GM18907 (cell line): ENCODE measurements at regions not wholly inside any gene's neighbourhood (a gene's known extent, or its start where the extent isn't known, plus 50 kb on each side); places are given as distances from the start of the nearest gene placed in this dataset.
A peak's percentile ranks its signal among the peaks of the same experiment; 100 is the strongest.

ENCODE experiments used
- ATAC-seq: cut with Tn5 transposase; IDR thresholded peaks from one replicate; pipeline ENCODE4 v1.9.1; 2021; ENCODE audit warnings: mild to moderate bottlenecking, moderate library complexity; ENCODE audit not compliant: unreplicated experiment

- ATAC-seq: no peak
Measured at GRCh38 chr9:109910671-109911518, 130.9 kb downstream of the PALM2AKAP2 start.

GRCh38 chr9:109912082-109912582 is 132.1 kb downstream of the PALM2AKAP2 start:
- no peak for ATAC-seq

- no peak for ATAC-seq
Measured at GRCh38 chr9:109912726-109913460, 132.9 kb downstream of the PALM2AKAP2 start.

GRCh38 chr9:109913461-109913810 is 133.4 kb downstream of the PALM2AKAP2 start:
- ATAC-seq: no peak

GRCh38 chr9:109914280-109915027 is 134.5 kb downstream of the PALM2AKAP2 start:
- ATAC-seq: peak; percentile 66

- ATAC-seq: no peak
Measured at GRCh38 chr9:109916316-109916715, 136.3 kb downstream of the PALM2AKAP2 start.

GRCh38 chr9:109918339-109919163 is 138.6 kb downstream of the PALM2AKAP2 start:
- peak; percentile 72 for ATAC-seq

- ATAC-seq: no peak
Measured at GRCh38 chr9:109919736-109920408, 139.9 kb downstream of the PALM2AKAP2 start.

DNA sequence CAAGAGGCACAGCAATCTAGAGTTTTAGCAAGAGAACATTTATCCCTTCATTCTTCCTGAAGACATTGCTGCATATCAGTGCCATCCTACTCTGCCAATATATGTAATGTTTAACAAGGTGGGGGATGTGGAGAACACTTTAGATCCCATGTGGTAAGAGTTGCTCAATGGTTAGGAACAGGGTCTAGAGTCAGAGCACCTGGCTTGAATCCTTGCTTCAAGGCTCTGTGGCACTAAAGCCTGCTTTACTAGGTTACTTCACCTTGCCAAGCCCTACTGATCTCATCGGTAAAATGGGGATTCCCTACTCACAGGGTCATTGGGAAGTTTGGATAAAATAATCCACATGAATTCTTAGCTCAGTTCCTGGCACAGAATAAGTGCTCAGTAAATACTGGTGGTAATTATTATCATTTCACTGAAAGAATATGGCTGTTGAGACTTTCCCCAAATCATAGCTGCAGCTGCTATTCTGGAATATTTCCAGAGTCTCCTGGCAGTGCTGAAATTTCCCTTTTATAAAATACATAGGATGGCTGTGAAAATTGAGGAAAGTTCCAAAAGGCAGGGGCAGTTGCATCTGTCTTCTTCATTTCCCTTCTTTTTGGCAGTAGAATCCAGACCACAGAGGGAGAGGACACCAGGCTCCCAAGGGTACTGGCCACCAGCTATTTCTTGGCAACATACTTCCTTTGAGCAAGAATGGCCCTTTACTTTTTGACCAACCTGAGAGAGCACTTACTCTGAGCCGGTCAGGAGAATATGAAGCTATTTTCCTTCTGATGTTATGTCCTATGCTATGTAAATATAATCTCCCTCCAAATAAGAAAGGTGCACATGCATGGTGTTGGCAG is 142.8 kb downstream of the PALM2AKAP2 start:
- no peak for ATAC-seq

GRCh38 chr9:109923471-109923760 is 143.4 kb downstream of the PALM2AKAP2 start:
- ATAC-seq: no peak

- no peak for ATAC-seq
Measured at GRCh38 chr9:109923806-109924205, 143.8 kb downstream of the PALM2AKAP2 start.

DNA sequence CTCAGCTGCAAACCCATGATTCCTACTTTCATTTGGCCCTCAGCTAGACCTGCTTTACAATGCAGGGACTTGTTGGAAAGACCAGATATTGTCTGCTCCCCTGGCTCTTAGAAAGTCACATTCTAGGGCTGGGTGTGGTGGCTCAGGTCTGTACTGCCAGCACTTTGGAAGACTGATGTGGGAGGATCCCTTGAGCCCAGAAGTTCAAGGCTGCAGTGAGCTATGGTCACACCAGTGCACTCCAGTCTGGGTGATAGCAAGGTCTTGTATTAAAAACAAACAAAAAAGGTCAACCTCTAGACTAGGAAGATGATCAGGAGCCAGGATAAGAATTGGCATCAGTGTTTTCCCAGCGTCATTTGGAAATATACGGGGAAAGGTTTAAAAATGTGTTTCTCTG is 145.8 kb downstream of the PALM2AKAP2 start:
- ATAC-seq: no peak

DNA sequence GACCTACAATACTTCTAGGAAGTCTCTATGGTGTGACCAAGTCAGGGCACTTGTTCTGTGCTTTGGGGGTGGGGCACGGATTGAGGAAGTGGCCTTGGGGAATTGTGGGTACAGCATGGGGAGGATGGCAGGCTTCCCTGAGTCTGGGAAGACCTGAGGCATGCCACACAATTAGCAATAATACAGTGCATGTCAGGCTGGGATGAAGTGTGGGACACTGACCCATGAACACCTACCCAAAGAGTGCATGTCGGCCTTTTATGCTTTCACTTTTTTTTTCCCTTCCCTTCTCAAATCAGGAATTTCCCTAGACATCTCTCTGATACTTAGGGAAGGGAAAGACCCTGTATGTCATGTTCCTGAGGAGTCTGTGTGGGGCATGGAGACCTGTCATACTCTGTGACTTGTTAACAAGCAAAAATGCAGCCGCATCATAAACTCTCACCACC is 146.4 kb downstream of the PALM2AKAP2 start:
- no peak for ATAC-seq

GRCh38 chr9:109931623-109932022 is 151.6 kb downstream of the PALM2AKAP2 start:
- ATAC-seq: no peak

DNA sequence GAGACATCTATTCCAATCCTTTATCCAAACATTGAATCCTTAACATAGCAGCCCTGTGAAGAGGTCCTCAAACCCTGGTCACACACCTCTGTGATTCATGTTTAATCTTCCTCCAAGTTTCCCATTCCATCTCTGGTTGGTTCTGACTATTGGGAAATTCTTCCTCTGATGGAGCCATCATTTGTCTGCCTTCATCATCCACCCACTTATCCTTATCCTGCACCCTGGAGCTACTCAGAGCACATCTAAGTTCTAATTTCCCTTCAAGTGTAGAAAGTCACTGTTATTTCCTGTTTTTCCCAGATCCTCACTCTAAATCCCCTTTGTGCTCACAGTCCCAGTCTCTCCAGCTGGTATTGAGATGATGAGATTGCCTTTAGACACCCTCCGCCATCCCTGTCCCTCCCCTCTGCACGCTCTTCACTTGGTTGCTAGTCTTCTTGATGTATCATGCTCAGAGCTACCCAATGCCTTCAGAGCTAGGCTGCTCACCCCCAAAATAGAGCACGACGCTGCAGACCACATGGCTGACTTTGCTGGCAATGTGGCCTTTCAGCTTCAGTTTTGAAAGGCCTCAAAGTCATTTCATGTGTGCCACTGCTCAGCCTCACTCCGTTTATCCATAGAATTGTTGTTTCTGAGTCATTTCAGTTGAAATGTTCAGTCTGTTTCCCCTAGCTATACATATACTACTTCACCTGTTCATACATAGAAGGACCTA is 154.3 kb downstream of the PALM2AKAP2 start:
- no peak for ATAC-seq

DNA sequence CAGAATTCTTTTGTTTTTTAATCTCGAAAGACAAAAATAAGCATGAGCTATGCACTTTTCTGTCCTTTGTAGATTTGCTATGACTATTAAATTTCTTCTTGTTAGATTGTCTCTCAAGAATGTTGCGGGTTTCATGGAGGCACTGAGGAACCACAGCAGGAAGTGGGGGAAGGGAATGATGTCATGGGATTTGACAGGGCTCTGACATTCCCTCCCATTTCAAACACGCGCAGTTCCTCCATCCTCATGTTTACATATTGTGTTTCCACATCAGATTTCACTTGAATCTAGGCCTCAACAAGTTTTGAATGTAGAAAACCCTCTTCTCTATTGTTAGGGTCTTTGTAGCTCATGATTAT is 154.8 kb downstream of the PALM2AKAP2 start:
- no peak for ATAC-seq

- ATAC-seq: no peak
Measured at GRCh38 chr9:109935406-109936087, 155.5 kb downstream of the PALM2AKAP2 start.

DNA sequence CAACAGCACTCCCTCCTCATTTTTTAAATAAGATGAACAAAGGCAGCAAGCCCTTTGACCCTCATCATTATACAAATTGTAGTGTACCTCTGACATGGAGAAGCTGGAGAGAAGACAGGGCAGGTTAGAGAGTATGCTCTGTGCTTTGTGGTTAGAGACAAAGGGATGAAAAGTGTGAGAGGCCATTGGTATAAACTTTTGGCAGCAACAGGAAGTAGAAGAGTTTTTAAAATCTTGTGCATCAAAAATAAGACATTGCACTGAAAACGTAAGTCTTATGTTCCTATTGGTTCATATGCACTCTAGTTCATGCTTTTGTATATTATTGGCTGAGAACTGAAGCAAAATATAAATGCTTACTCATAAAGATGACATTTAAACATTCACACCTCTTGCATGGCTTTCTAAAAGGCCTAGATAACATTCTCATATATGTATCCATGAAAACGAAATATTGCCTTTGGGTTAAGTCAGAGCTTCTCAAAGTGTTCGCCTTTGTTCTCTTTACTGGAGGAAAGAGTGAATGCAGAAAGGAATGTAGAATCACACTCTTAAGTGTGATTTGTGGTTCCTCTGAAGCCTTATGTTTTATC is 158.0 kb downstream of the PALM2AKAP2 start:
- ATAC-seq: no peak
